ENCODE measurements at regions not wholly inside any gene's neighbourhood (a gene's known extent, or its start where the extent isn't known, plus 50 kb on each side); places are given as distances from the start of the nearest gene placed in this dataset.

GRCh38 chr5:114952876-114953275, 216.8 kb downstream of the TRIM36 start:
- Histone ChIP-seq H3K9me3 (ENCODE audit: control insufficient read depth in 2 of 3, insufficient read depth in 1 of 3, low read length in 3 of 3) (no peaks in the 10 kb centered on the region), H3K27ac (ENCODE audit: low read depth in 2 of 2, low read length in 2 of 2) (no peak overlapping the region), H3K36me3 (ENCODE audit: control insufficient read depth in 2 of 3, insufficient read depth in 3 of 3, low read length in 3 of 3) (no peaks in the 10 kb centered on the region), H3K9ac (ENCODE audit: low read length in 3 of 3) (no peak overlapping the region), H3K4me1 (ENCODE audit: control insufficient read depth in 2 of 3, insufficient read depth in 2 of 3, low read depth in 1 of 3, low read length in 3 of 3) (no peaks in the 10 kb centered on the region), H3K27me3 (ENCODE audit: control insufficient read depth, insufficient read depth, low read length) (no peaks in the 10 kb centered on the region), H3K4me3 (ENCODE audit: low read length in 3 of 3) (no peak overlapping the region)
- DNase-seq: no peak
- FAIRE-seq: no peak
- intact Hi-C loops (cut with DNase I): no loop called here
- no peak for TF ChIP-seq CTCF (IDR thresholded peaks at IDR 0.05; ENCODE audit: borderline replicate concordance, extremely low read depth, insufficient read depth)

- Histone ChIP-seq H3K27me3 (ENCODE audit: control insufficient read depth, insufficient read depth, low read length) (no peaks in the 10 kb centered on the region), H3K27ac (ENCODE audit: low read depth in 2 of 2, low read length in 2 of 2) (no peak overlapping the region), H3K9ac (ENCODE audit: low read length in 3 of 3) (no peak overlapping the region), H3K36me3 (ENCODE audit: control insufficient read depth in 2 of 3, insufficient read depth in 3 of 3, low read length in 3 of 3) (no peaks in the 10 kb centered on the region), H3K9me3 (ENCODE audit: control insufficient read depth in 2 of 3, insufficient read depth in 1 of 3, low read length in 3 of 3) (no peaks in the 10 kb centered on the region), H3K4me1 (ENCODE audit: control insufficient read depth in 2 of 3, insufficient read depth in 2 of 3, low read depth in 1 of 3, low read length in 3 of 3) (no peaks in the 10 kb centered on the region), H3K4me3 (ENCODE audit: low read length in 3 of 3) (no peak overlapping the region)
- FAIRE-seq (no peak), DNase-seq (no peak)
- no peak for TF ChIP-seq CTCF (IDR thresholded peaks at IDR 0.05; ENCODE audit: borderline replicate concordance, extremely low read depth, insufficient read depth)
- intact Hi-C loops (cut with DNase I): no loop called here
These were observed 220.0 kb downstream of the TRIM36 start for GRCh38 chr5:114949756-114950155.

GRCh38 chr5:114948986-114949621, 220.6 kb downstream of the TRIM36 start:
- H3K4me1 ChIP-seq (ENCODE audit: control insufficient read depth in 2 of 3, insufficient read depth in 2 of 3, low read depth in 1 of 3, low read length in 3 of 3): no peaks in the 10 kb centered on the region
- no peak for TF ChIP-seq CTCF (IDR thresholded peaks at IDR 0.05; ENCODE audit: borderline replicate concordance, extremely low read depth, insufficient read depth)
- no peaks in the 10 kb centered on the region for H3K9me3 ChIP-seq (ENCODE audit: control insufficient read depth in 2 of 3, insufficient read depth in 1 of 3, low read length in 3 of 3)
- H3K36me3 ChIP-seq (ENCODE audit: control insufficient read depth in 2 of 3, insufficient read depth in 3 of 3, low read length in 3 of 3): no peaks in the 10 kb centered on the region
- no peak overlapping the region for H3K4me3 ChIP-seq (ENCODE audit: low read length in 3 of 3)
- H3K9ac ChIP-seq (ENCODE audit: low read length in 3 of 3): no peak overlapping the region
- intact Hi-C loops (cut with DNase I): no loop called here
- H3K27ac ChIP-seq (ENCODE audit: low read depth in 2 of 2, low read length in 2 of 2): no peak overlapping the region
- no peaks in the 10 kb centered on the region for H3K27me3 ChIP-seq (ENCODE audit: control insufficient read depth, insufficient read depth, low read length)
- no peak for FAIRE-seq
- no peak for DNase-seq

GRCh38 chr5:114948363-114948762, 221.3 kb downstream of the TRIM36 start:
- Histone ChIP-seq H3K9ac (ENCODE audit: low read length in 3 of 3) (no peak overlapping the region), H3K27ac (ENCODE audit: low read depth in 2 of 2, low read length in 2 of 2) (no peak overlapping the region), H3K9me3 (ENCODE audit: control insufficient read depth in 2 of 3, insufficient read depth in 1 of 3, low read length in 3 of 3) (no peaks in the 10 kb centered on the region), H3K36me3 (ENCODE audit: control insufficient read depth in 2 of 3, insufficient read depth in 3 of 3, low read length in 3 of 3) (no peaks in the 10 kb centered on the region), H3K4me1 (ENCODE audit: control insufficient read depth in 2 of 3, insufficient read depth in 2 of 3, low read depth in 1 of 3, low read length in 3 of 3) (no peaks in the 10 kb centered on the region), H3K27me3 (ENCODE audit: control insufficient read depth, insufficient read depth, low read length) (no peaks in the 10 kb centered on the region), H3K4me3 (ENCODE audit: low read length in 3 of 3) (no peak overlapping the region)
- FAIRE-seq (no peak), DNase-seq (no peak)
- intact Hi-C loops (cut with DNase I): no loop called here
- TF ChIP-seq CTCF (IDR thresholded peaks at IDR 0.05; ENCODE audit: borderline replicate concordance, extremely low read depth, insufficient read depth): no peak
